ENCODE measurements at regions not wholly inside any gene's neighbourhood (a gene's known extent, or its start where the extent isn't known, plus 50 kb on each side); places are given as distances from the start of the nearest gene placed in this dataset.

- Histone ChIP-seq H3K27ac (ENCODE audit: low read depth) (no peak overlapping the region), H3K4me3 (ENCODE audit: low read depth, low read length) (no peak overlapping the region), H3K36me3 (ENCODE audit: insufficient read depth) (no peaks in the 10 kb centered on the region), H3K4me1 (ENCODE audit: insufficient read depth) (no peaks in the 10 kb centered on the region)
- DNase-seq (ENCODE audit: extremely low spot score) = no peak
- WGBS = 88% methylated on average over 3 of the region's 3 CpGs
These were observed 708.2 kb downstream of the UQCRFS1 start for GRCh38 chr19:28504727-28505126.

- Histone ChIP-seq H3K4me1 (ENCODE audit: insufficient read depth) (no peaks in the 10 kb centered on the region), H3K36me3 (ENCODE audit: insufficient read depth) (no peaks in the 10 kb centered on the region), H3K27ac (ENCODE audit: low read depth) (no peak overlapping the region), H3K4me3 (ENCODE audit: low read depth, low read length) (no peak overlapping the region)
- no peak for DNase-seq (ENCODE audit: extremely low spot score)
- WGBS = 80% methylated on average over 3 of the region's 3 CpGs
These were observed 708.8 kb downstream of the UQCRFS1 start for GRCh38 chr19:28504139-28504538.

- Histone ChIP-seq H3K4me3 (ENCODE audit: low read depth, low read length) (no peak overlapping the region), H3K36me3 (ENCODE audit: insufficient read depth) (no peaks in the 10 kb centered on the region), H3K27ac (ENCODE audit: low read depth) (no peak overlapping the region), H3K4me1 (ENCODE audit: insufficient read depth) (no peaks in the 10 kb centered on the region)
- no peak for DNase-seq (ENCODE audit: extremely low spot score)
- 44% methylated on average over 15 of the region's 15 CpGs for WGBS
These were observed 709.8 kb downstream of the UQCRFS1 start for GRCh38 chr19:28502879-28503734.

DNA sequence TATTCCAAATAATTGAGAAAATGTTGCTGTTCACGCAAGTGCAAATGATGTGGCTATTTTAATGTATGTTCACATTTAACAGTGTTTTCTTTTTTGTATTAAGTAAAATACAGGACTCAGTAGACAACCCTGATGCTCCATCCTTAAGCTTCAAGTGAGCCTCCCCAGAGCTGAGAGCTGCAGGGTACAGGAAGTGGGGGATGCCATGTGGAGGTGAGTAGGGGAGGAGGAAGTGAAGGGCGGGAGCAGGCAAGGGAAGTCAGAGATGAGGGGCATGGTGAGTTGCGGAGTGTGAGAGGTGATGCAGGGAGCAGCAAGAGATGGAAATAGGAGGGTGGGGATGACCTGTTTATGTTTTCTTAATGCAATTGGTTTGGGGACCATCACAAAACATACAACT lies 711.0 kb downstream of the UQCRFS1 start:
- DNase-seq (ENCODE audit: extremely low spot score) = no peak
- WGBS = 82% methylated on average over 3 of the region's 3 CpGs
- Histone ChIP-seq H3K27ac (ENCODE audit: low read depth) (no peak overlapping the region), H3K36me3 (ENCODE audit: insufficient read depth) (no peaks in the 10 kb centered on the region), H3K4me1 (ENCODE audit: insufficient read depth) (no peaks in the 10 kb centered on the region), H3K4me3 (ENCODE audit: low read depth, low read length) (no peak overlapping the region)

DNA sequence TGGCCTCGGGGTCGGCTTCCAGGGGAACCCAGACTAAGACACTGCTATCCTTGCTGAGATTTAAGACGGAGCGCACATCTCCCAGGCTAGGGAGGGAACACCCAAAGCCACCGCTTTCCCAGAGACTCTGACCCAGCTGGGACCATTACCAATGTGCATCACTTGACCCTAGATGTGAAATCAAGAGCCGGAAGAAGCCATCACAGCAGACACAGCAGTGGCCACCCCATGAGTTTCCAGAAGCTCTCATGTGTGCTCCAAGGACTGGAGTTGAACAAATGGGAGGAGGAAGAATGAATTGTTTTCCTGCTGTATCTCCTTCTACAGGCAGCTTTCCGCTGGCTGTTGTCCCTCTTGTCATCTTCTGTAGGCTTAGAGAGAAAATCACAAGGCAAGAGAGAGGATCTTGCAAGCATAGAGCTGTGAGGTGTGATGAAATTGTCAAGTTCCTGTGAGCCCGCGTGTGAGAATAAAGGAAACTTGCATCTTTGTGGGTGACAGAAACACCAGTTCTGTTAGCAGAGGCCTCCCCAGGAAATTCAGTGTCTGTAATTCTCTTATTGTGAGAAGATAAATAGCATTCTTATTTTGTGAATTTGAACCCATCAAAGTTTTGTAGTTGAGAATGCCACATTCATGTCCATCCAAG lies 711.8 kb downstream of the UQCRFS1 start:
- no peak overlapping the region for H3K4me3 ChIP-seq (ENCODE audit: low read depth, low read length)
- 89% methylated on average over 9 of the region's 9 CpGs for WGBS
- DNase-seq (ENCODE audit: extremely low spot score) = no peak
- H3K36me3 ChIP-seq (ENCODE audit: insufficient read depth) = no peaks in the 10 kb centered on the region
- H3K4me1 ChIP-seq (ENCODE audit: insufficient read depth) = no peaks in the 10 kb centered on the region
- H3K27ac ChIP-seq (ENCODE audit: low read depth) = no peak overlapping the region

DNA sequence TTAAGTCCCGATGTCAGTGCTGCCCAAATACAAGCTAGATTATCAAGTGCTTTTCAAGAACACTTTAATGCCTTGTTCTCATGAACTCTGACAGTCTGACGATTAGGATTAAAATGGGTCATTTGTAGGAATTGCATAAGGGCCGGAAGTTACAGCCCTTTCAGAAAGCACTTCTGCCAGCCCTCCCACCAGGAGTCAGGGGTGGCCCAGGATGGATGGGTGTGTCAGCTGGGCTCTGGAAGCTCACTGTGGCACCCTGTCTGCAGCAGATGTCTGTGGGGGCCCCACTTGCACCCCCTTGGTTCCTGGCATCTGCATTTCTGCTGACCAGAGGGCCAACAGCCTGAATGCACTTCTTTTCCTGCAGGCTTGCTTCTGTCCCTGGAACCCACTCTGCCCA lies 712.7 kb downstream of the UQCRFS1 start:
- no peaks in the 10 kb centered on the region for H3K36me3 ChIP-seq (ENCODE audit: insufficient read depth)
- WGBS = 58% methylated on average over 3 of the region's 3 CpGs
- DNase-seq (ENCODE audit: extremely low spot score) = no peak

DNA sequence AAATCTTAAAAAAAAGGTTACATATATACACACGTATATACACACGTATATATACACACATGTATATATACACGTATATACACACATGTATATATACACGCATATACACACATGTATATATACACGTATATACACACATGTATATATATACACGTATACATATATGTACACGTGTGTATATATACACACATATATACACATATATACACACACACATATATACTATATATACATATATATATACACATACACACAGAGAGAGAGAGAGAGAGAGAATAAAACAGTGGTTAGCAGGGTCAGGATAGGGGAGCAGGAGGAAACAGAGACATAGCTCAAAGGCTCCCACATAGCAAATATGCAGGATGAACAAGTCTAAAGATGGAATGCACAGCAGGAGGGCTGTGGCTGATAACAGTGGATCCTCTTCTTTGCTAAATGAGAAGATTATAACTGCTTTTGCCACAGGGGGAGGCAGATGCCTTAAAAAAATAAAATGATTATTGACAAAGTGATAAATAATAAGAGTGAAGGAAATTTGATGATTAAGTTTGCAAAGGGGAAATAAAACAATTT lies 714.5 kb downstream of the UQCRFS1 start:
- WGBS = 70% methylated on average over 7 of the region's 7 CpGs
- no peaks in the 10 kb centered on the region for H3K4me1 ChIP-seq (ENCODE audit: insufficient read depth)
- H3K4me3 ChIP-seq (ENCODE audit: low read depth, low read length) = no peak overlapping the region
- H3K27ac ChIP-seq (ENCODE audit: low read depth) = no peak overlapping the region
- no peak for DNase-seq (ENCODE audit: extremely low spot score)
- H3K36me3 ChIP-seq (ENCODE audit: insufficient read depth) = no peaks in the 10 kb centered on the region

More for the DNA sequence above, 712.7 kb downstream of the UQCRFS1 start:
- H3K4me3 ChIP-seq (ENCODE audit: low read depth, low read length) = no peak overlapping the region
- no peak overlapping the region for H3K27ac ChIP-seq (ENCODE audit: low read depth)
- H3K4me1 ChIP-seq (ENCODE audit: insufficient read depth) = no peaks in the 10 kb centered on the region

DNA sequence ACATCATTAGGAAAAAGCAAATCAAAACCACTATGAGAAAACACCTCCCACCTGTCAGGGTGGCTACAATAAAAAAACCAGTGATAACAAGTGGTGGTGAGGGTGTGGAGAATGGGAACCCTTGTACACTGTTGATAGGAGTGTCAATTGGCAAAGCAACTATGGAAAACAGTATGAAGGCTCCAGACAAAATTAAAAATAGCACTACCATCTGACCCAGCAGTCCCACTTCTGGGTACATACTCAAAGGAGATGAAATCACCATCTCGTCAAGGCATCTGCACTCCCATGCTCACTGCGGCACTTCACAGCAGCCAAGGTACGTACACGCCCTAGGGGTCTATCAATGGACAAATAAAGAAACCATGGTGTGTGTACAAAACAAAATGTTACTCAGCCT lies 715.1 kb downstream of the UQCRFS1 start:
- H3K4me3 ChIP-seq (ENCODE audit: low read depth, low read length) = no peak overlapping the region
- no peaks in the 10 kb centered on the region for H3K4me1 ChIP-seq (ENCODE audit: insufficient read depth)
- no peaks in the 10 kb centered on the region for H3K36me3 ChIP-seq (ENCODE audit: insufficient read depth)
- WGBS = 95% methylated on average over 4 of the region's 4 CpGs
- DNase-seq (ENCODE audit: extremely low spot score) = no peak
- H3K27ac ChIP-seq (ENCODE audit: low read depth) = no peak overlapping the region

DNA sequence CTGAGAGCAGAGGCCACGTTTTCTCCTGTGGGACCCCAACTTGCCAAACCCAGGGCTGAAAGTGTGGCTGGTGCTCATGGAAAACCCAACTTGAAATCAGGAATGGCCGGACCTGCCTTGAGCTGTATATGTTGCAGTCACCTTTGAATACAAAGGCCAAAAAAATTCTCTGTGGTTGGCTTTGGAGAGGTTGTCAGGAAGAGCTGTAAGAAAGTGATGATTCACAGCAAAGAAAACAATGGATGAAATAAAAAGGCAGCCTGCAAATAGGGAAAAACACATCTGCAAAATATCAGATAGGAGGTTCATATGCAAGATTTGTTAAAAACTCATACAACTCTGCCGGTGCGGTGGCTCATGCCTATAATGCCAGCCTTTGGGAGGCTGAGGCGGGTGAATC lies 715.8 kb downstream of the UQCRFS1 start:
- WGBS = 83% methylated on average over 5 of the region's 5 CpGs
- Histone ChIP-seq H3K27ac (ENCODE audit: low read depth) (no peak overlapping the region), H3K4me1 (ENCODE audit: insufficient read depth) (no peaks in the 10 kb centered on the region), H3K36me3 (ENCODE audit: insufficient read depth) (no peaks in the 10 kb centered on the region), H3K4me3 (ENCODE audit: low read depth, low read length) (no peak overlapping the region)
- no peak for DNase-seq (ENCODE audit: extremely low spot score)

- no peak for DNase-seq (ENCODE audit: extremely low spot score)
- WGBS = 61% methylated on average over 4 of the region's 4 CpGs
- Histone ChIP-seq H3K4me3 (ENCODE audit: low read depth, low read length) (no peak overlapping the region), H3K4me1 (ENCODE audit: insufficient read depth) (no peaks in the 10 kb centered on the region), H3K27ac (ENCODE audit: low read depth) (no peak overlapping the region), H3K36me3 (ENCODE audit: insufficient read depth) (no peaks in the 10 kb centered on the region)
These were observed 717.9 kb downstream of the UQCRFS1 start for GRCh38 chr19:28495046-28495445.

DNA sequence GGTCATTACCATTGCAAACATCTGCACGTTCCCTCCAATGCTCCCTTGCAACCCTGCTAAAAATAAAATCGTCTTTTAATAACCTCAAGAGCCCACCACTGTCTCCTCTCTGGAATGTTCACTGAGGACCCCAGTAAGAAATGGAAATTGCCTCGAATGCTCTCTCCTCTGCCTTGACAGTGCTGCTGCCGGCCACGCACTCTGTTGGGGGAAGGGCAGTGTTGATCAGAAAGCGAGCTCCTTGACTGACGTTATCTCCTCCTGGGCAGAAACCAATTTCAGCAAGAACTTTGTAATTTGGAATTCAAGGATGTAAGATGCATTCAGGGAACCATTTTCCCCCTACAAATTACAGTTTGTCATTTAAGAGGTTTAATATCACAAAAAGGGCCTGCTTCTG lies 718.5 kb downstream of the UQCRFS1 start:
- Histone ChIP-seq H3K4me1 (ENCODE audit: insufficient read depth) (no peaks in the 10 kb centered on the region), H3K36me3 (ENCODE audit: insufficient read depth) (no peaks in the 10 kb centered on the region), H3K4me3 (ENCODE audit: low read depth, low read length) (no peak overlapping the region), H3K27ac (ENCODE audit: low read depth) (no peak overlapping the region)
- 64% methylated on average over 7 of the region's 7 CpGs for WGBS
- DNase-seq (ENCODE audit: extremely low spot score) = no peak

- DNase-seq (ENCODE audit: extremely low spot score) = no peak
- WGBS = 66% methylated on average over 5 of the region's 5 CpGs
- H3K4me3 ChIP-seq (ENCODE audit: low read depth, low read length) = no peak overlapping the region
- no peaks in the 10 kb centered on the region for H3K36me3 ChIP-seq (ENCODE audit: insufficient read depth)
- no peak overlapping the region for H3K27ac ChIP-seq (ENCODE audit: low read depth)
- H3K4me1 ChIP-seq (ENCODE audit: insufficient read depth) = no peaks in the 10 kb centered on the region
These were observed 719.1 kb downstream of the UQCRFS1 start for GRCh38 chr19:28493884-28494283.

DNA sequence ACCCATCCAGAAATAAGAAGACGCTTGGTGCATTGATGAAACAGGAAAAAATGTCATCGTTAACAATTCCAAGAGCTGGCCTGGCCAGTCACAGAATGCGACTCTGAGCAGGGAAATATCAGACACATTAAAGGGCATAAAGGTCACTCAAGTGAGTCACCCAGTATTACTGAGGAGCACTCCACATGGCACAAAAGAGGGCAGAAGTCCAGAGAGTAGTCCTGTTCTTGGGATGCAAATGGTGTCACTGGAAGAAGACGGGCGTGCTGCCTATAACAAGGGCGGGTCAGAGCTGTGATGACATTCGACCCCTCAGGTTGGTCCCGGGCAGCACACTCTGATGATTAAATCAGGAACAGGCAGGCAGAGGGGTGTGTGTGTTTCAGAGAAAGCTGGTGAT lies 720.3 kb downstream of the UQCRFS1 start:
- Histone ChIP-seq H3K36me3 (ENCODE audit: insufficient read depth) (no peaks in the 10 kb centered on the region), H3K27ac (ENCODE audit: low read depth) (no peak overlapping the region), H3K4me3 (ENCODE audit: low read depth, low read length) (no peak overlapping the region), H3K4me1 (ENCODE audit: insufficient read depth) (no peaks in the 10 kb centered on the region)
- DNase-seq (ENCODE audit: extremely low spot score) = no peak
- 49% methylated on average over 8 of the region's 8 CpGs for WGBS

GRCh38 chr19:28492201-28492600 lies 720.8 kb downstream of the UQCRFS1 start:
- H3K27ac ChIP-seq (ENCODE audit: low read depth) = no peak overlapping the region
- DNase-seq (ENCODE audit: extremely low spot score) = no peak
- no peak overlapping the region for H3K4me3 ChIP-seq (ENCODE audit: low read depth, low read length)
- H3K36me3 ChIP-seq (ENCODE audit: insufficient read depth) = no peaks in the 10 kb centered on the region
- H3K4me1 ChIP-seq (ENCODE audit: insufficient read depth) = no peaks in the 10 kb centered on the region
